Liver (tissue), 3 donors: ENCODE measurements at regions not wholly inside any gene's neighbourhood (a gene's known extent, or its start where the extent isn't known, plus 50 kb on each side); places are given as distances from the start of the nearest gene placed in this dataset.

ENCODE experiments used
- TAF1 ChIP-seq: conservative IDR thresholded peaks from 2 replicates; pipeline ENCODE4 v1.6.1; 2016; ENCODE audit warnings: antibody characterized with exemption, mild to moderate bottlenecking
- YY1 ChIP-seq: IDR thresholded peaks from 2 replicates; pipeline ENCODE4 v1.6.1; 2016; ENCODE audit warnings: antibody characterized with exemption, mild to moderate bottlenecking
- TF ChIP-seq, protein P1 (sequence below): fragments of 150-350 bp; IDR thresholded peaks from 2 replicates; pipeline ENCODE4 v1.5.1; 2017; ENCODE audit warnings: improper control_type of control experiment, low read depth, low read length; ENCODE audit not compliant: missing input control
- TF ChIP-seq, protein P2 (sequence below): IDR thresholded peaks from 2 replicates; pipeline ENCODE4 v1.6.1; 2016; ENCODE audit warnings: antibody characterized with exemption
- TF ChIP-seq, protein P3 (sequence below): IDR thresholded peaks from 2 replicates; pipeline ENCODE4 v1.6.1; 2016; ENCODE audit warnings: antibody characterized with exemption, mild to moderate bottlenecking
- donor health status: healthy.
- donor health status: healthy.

DNA sequence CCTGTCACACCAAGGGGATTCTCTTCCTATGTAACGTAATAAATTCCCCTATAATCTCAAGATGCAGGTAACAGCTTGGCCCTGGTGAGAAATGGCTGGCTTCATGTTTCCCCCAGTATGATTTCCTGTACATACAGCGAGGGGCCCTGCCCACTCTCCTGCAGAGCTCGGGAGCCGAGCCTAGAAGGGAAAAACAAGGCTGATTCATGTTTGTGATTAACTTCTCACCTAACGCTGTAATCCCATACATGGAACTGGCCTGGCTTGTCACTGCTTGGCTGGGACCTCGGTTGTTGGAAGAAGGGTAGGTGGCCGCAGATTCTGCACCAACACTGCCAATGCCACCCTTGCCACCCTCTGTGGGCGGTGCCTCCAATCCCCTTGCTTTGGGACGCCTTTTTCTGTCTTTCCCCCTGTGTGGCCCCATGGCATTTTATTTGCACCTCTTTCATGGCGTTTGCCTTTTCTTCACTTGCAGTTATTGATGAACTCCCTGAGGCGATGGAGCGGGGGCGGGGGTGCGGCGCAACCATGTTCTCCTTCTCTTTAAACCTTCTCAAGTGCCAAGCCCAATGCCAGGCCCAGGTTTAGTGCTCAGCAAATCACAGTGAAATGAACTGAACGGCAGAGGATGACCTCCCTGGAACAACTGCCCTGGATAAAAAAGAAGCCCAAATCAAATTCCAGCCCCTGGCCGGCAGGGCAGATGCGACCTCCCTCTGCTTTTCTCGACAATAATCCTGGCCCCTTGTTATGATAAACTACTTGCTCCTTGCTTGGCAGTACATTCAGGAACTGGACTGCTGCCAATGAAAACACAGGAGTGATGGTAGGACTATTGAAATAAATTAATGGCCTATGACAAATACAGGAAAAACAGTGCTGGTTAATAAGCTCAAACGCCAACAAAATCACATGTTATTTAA is 108.1 kb downstream of the TMEM174 start:
- TF ChIP-seq, protein P1, sequence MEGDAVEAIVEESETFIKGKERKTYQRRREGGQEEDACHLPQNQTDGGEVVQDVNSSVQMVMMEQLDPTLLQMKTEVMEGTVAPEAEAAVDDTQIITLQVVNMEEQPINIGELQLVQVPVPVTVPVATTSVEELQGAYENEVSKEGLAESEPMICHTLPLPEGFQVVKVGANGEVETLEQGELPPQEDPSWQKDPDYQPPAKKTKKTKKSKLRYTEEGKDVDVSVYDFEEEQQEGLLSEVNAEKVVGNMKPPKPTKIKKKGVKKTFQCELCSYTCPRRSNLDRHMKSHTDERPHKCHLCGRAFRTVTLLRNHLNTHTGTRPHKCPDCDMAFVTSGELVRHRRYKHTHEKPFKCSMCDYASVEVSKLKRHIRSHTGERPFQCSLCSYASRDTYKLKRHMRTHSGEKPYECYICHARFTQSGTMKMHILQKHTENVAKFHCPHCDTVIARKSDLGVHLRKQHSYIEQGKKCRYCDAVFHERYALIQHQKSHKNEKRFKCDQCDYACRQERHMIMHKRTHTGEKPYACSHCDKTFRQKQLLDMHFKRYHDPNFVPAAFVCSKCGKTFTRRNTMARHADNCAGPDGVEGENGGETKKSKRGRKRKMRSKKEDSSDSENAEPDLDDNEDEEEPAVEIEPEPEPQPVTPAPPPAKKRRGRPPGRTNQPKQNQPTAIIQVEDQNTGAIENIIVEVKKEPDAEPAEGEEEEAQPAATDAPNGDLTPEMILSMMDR = no peak
- TF ChIP-seq, protein P2, sequence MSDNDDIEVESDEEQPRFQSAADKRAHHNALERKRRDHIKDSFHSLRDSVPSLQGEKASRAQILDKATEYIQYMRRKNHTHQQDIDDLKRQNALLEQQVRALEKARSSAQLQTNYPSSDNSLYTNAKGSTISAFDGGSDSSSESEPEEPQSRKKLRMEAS = no peak
- TF ChIP-seq, protein P3, sequence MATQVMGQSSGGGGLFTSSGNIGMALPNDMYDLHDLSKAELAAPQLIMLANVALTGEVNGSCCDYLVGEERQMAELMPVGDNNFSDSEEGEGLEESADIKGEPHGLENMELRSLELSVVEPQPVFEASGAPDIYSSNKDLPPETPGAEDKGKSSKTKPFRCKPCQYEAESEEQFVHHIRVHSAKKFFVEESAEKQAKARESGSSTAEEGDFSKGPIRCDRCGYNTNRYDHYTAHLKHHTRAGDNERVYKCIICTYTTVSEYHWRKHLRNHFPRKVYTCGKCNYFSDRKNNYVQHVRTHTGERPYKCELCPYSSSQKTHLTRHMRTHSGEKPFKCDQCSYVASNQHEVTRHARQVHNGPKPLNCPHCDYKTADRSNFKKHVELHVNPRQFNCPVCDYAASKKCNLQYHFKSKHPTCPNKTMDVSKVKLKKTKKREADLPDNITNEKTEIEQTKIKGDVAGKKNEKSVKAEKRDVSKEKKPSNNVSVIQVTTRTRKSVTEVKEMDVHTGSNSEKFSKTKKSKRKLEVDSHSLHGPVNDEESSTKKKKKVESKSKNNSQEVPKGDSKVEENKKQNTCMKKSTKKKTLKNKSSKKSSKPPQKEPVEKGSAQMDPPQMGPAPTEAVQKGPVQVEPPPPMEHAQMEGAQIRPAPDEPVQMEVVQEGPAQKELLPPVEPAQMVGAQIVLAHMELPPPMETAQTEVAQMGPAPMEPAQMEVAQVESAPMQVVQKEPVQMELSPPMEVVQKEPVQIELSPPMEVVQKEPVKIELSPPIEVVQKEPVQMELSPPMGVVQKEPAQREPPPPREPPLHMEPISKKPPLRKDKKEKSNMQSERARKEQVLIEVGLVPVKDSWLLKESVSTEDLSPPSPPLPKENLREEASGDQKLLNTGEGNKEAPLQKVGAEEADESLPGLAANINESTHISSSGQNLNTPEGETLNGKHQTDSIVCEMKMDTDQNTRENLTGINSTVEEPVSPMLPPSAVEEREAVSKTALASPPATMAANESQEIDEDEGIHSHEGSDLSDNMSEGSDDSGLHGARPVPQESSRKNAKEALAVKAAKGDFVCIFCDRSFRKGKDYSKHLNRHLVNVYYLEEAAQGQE = no peak
- TF ChIP-seq TAF1 (no peak), YY1 (no peak)
